ENCODE measurements at regions not wholly inside any gene's neighbourhood (a gene's known extent, or its start where the extent isn't known, plus 50 kb on each side); places are given as distances from the start of the nearest gene placed in this dataset.

DNA sequence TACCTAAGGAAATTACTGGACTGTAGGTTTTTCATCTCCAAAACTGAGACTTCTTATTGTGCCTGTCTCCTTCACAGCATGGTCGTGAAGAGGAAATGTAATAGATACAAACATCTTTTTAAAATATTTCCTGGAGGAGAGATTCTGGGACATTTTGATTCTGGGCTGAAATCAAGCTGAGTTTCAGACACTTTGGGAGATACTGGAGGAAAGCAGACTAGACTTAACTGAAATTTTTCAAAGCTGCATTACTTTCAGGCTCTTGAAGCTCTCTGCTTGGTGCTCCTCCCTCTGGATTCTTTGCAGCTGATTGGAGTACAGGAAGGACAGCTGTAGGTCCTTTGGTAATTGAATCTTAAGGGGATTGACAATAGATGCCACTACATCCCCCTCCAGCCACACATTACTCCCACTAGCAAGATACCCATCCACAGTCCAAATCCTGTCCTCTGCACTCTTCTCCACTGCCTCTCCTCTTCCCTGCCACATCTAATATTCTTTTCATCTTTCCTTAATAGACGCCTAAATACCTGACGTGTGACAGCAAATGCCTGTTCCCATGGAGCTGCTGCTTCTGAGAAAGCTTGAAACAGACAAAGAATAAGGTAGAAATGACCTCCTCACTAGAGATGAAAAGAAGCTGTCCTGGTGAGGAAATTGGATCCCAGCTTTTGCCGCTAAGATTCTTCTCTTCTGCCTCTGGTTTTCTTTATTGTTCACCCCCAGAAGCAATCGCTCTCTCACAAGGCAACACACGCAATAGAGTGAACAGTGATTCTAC is 111.5 kb upstream of the PHYHIPL start:
- no peak for DNase-seq (ENCODE audit: low read depth)
- TF ChIP-seq, protein P1, sequence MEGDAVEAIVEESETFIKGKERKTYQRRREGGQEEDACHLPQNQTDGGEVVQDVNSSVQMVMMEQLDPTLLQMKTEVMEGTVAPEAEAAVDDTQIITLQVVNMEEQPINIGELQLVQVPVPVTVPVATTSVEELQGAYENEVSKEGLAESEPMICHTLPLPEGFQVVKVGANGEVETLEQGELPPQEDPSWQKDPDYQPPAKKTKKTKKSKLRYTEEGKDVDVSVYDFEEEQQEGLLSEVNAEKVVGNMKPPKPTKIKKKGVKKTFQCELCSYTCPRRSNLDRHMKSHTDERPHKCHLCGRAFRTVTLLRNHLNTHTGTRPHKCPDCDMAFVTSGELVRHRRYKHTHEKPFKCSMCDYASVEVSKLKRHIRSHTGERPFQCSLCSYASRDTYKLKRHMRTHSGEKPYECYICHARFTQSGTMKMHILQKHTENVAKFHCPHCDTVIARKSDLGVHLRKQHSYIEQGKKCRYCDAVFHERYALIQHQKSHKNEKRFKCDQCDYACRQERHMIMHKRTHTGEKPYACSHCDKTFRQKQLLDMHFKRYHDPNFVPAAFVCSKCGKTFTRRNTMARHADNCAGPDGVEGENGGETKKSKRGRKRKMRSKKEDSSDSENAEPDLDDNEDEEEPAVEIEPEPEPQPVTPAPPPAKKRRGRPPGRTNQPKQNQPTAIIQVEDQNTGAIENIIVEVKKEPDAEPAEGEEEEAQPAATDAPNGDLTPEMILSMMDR (IDR thresholded peaks at IDR 0.05; ENCODE audit: low read length, missing control alignments): no peak
- H3K4me3 ChIP-seq (replicated peaks; ENCODE audit: low read depth, low read length): no peak overlapping the region

DNA sequence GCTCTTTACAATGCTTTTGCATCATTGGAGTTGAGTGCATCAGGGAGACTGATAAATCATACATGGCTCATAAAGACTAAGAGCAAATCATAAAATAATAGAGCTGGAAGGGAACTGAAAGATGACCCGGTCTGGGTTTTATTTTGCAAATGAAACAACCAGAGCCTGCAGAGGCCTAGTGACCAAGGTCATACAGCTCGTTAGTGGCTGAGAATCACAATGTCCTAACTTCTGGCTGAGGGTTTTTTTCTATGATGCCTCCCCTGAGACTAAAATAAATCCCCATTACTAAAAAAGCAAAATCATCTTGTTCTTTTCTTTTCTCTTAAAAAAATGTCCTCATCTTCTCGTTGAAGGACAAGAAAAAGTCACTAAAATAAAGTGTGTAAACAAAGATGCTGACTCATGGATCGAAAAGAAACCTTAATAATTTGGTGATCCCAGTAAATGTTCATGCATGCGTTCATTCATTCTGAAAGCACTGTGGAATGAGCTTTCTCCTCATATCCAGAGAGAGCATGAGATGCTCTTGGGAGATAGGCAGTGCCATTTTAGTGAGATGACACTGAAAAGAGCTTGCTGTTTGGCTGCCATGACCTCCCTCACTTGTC is 107.8 kb upstream of the PHYHIPL start:
- H3K4me3 ChIP-seq (replicated peaks; ENCODE audit: low read depth, low read length): no peak overlapping the region
- no peak for DNase-seq (ENCODE audit: low read depth)
- TF ChIP-seq, protein P1 (IDR thresholded peaks at IDR 0.05; ENCODE audit: low read length, missing control alignments): no peak

DNA sequence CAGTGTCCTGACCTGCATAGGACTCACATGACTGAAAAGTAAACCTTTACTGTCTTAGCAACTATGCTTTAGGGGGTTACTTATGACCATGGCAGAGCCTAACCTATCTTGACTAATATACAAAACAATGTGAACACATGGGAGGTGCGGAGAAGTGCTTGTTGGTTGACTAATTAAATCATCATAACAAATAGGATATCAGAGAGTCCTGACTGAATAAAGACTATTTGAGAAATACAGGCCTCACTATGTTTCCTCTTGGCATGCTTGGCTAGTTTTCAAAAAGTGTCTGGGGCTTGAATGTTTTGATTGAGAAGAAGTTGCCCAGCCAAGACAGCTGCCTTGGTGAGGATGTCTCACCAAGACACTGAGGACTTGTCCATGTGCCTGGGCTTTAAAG is 104.4 kb upstream of the PHYHIPL start:
- TF ChIP-seq, protein P1 (IDR thresholded peaks at IDR 0.05; ENCODE audit: low read length, missing control alignments): no peak
- no peak overlapping the region for H3K4me3 ChIP-seq (replicated peaks; ENCODE audit: low read depth, low read length)
- no peak for DNase-seq (ENCODE audit: low read depth)

DNA sequence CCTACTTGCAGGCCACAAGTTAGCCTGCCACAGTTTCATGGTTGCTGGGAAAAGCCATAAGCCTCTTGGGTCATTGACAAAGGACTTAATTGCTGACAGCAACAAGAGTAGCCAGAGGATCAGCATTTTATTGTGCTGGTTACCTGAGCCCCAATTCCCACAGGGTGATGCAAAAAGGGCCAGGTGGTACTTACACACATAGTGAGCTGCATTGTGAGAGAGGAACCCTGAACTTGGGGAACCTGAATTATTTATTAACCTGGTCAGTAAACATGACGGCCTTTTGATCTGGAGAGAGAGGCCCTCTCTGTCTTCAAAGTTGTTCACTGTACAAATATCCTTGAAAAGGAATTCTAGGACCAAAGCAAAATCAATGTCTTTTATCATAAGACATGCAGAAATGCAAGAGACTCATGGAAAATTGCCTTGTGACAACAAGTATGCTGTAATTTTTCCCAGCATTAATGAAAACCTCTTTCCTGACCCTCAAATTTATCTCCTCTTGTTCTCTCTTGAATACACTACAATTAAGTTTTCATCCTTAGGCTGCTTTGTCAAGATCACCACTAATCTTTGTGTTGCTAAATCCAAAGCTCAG is 102.9 kb upstream of the PHYHIPL start:
- TF ChIP-seq, protein P1 (IDR thresholded peaks at IDR 0.05; ENCODE audit: low read length, missing control alignments): no peak
- no peak for DNase-seq (ENCODE audit: low read depth)
- no peak overlapping the region for H3K4me3 ChIP-seq (replicated peaks; ENCODE audit: low read depth, low read length)

DNA sequence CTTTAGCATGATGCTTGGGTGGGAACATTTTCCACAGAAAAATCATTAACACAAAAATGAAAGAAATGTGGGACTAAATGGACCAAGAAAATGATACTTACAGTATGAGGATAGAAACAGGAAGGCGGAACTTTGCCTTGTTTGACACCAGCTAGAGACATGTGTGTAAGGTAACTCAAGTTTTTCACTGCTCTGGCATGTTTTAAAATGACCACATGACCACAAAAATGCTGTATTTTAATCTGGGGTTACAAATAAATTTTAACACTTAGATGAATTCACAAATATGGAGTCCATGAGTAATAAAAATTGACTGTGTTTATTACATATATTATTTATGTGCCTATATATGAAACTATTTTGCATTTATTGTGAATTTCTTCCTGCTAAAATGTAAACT is 100.9 kb upstream of the PHYHIPL start:
- DNase-seq (ENCODE audit: low read depth): no peak
- TF ChIP-seq, protein P1 (IDR thresholded peaks at IDR 0.05; ENCODE audit: low read length, missing control alignments): no peak
- H3K4me3 ChIP-seq (replicated peaks; ENCODE audit: low read depth, low read length): no peak overlapping the region

DNA sequence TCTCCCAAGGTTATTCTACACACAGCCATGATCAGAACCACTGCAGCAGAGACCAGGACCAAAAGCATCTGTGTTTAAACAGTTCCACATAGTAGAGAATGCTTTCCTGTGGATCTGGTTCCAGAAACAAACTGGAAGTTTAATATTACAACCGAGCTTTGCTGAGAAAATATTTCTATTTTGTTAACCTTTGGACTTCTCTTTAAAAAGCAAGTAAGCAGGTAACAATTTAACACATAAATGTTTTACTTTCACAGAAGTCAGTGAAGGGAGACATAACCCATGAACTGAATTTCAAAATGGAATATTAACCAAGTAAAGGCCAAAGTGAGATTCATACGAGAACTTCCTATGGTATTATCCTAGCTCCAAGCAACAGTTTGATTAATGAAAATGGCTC is 98.6 kb upstream of the PHYHIPL start:
- DNase-seq (ENCODE audit: low read depth): no peak
- no peak overlapping the region for H3K4me3 ChIP-seq (replicated peaks; ENCODE audit: low read depth, low read length)
- TF ChIP-seq, protein P1 (IDR thresholded peaks at IDR 0.05; ENCODE audit: low read length, missing control alignments): no peak

Measured in fibroblast of pulmonary artery (primary cell).